ENCODE measurements at regions not wholly inside any gene's neighbourhood (a gene's known extent, or its start where the extent isn't known, plus 50 kb on each side); places are given as distances from the start of the nearest gene placed in this dataset.

DNA sequence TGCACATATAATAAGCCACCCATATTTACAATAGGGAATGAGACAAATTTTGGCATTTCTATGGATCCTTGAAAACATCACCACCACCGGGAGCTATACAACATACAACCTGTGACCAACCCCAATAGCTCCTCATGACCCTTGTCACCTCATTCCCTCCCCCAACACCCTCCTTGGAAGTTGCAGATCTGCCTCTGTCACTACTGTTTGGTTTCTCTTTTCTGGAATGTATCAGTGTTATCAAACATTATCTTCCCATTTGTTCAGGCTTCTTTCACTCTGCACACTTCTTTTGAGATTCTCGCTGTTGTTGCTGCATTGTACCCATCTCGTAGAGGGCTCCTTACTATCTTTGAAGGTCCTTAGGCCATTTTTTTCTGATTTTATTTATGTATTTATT, 75.6 kb downstream of the ZNF280B start:
- no peak for DNase-seq (ENCODE audit: extremely low read depth in 1 of 2, low read depth in 1 of 2)

DNA sequence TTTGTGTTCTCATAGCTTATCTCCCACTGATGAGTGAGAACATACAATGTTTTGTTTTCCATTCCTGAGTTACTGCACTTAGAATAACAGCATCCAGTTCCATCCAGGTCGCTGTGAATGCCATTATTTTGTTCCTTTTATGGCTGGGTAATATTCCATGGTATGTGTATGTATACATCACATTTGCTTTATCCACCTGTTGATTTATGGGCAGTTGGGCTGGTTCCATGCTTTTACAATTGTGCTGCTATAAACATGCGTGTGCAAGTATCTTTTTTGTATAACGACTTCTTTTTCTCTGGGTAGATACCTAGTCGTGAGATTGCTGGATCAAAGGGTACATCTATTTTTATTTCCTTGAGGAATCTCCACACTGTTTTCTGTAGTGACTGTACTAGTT, 74.8 kb downstream of the ZNF280B start:
- no peak for DNase-seq (ENCODE audit: extremely low read depth in 1 of 2, low read depth in 1 of 2)

All from stimulated activated CD8-positive, alpha-beta memory T cell treated with anti-CD3 and anti-CD28 coated beads, Interleukin-7, amount 100 ng/mL, for 48 hours (primary cell).